Smooth muscle cell (in vitro differentiated cells): ENCODE measurements at regions not wholly inside any gene's neighbourhood (a gene's known extent, or its start where the extent isn't known, plus 50 kb on each side); places are given as distances from the start of the nearest gene placed in this dataset.

Source experiments
- DNase-seq: peaks from one replicate; lab custom pipeline; 2025; ENCODE audit not compliant: unreplicated experiment; lab: John Stamatoyannopoulos, UW
- H2AFZ ChIP-seq: fragments of 200-600 bp; sonication (generic); 2 replicates; pipeline ENCODE4 v1.6.0; 2016; ENCODE audit warnings: antibody characterized with exemption, low read depth, mild to moderate bottlenecking
- H3F3A ChIP-seq: fragments of 200-600 bp; sonication (generic); 2 replicates; pipeline ENCODE4 v1.6.0; 2017; ENCODE audit warnings: antibody characterized with exemption, low read depth
- H3K27ac ChIP-seq: fragments of 200-600 bp; sonication (generic); 2 replicates; pipeline ENCODE4 v1.5.1; 2016; ENCODE audit warnings: low read depth, mild to moderate bottlenecking
- H3K27me3 ChIP-seq: fragments of 200-600 bp; sonication (generic); 2 replicates; pipeline ENCODE4 v1.6.1; 2016; ENCODE audit warnings: low read depth, mild to moderate bottlenecking
- H3K36me3 ChIP-seq: fragments of 200-600 bp; sonication (generic); 2 replicates; pipeline ENCODE4 v1.5.1; 2016; ENCODE audit warnings: low read depth
- H3K4me1 ChIP-seq: fragments of 200-600 bp; sonication (generic); 2 replicates; pipeline ENCODE4 v1.5.1; 2016; ENCODE audit warnings: low read depth
- H3K4me2 ChIP-seq: fragments of 200-600 bp; sonication (generic); 2 replicates; pipeline ENCODE4 v1.6.0; 2016; ENCODE audit warnings: mild to moderate bottlenecking
- H3K4me3 ChIP-seq: fragments of 200-600 bp; sonication (generic); 2 replicates; pipeline ENCODE4 v1.5.1; 2016; ENCODE audit warnings: mild to moderate bottlenecking
- H3K79me2 ChIP-seq: fragments of 200-600 bp; sonication (generic); 2 replicates; pipeline ENCODE4 v1.6.0; 2016; ENCODE audit warnings: low read depth, mild to moderate bottlenecking
- H3K9ac ChIP-seq: fragments of 200-600 bp; sonication (generic); 2 replicates; pipeline ENCODE4 v1.6.0; 2016; ENCODE audit warnings: low read depth
- H3K9me3 ChIP-seq: fragments of 200-600 bp; sonication (generic); replicated peaks from 2 replicates; pipeline ENCODE4 v1.5.1; 2016; ENCODE audit warnings: low read depth
- H4K20me1 ChIP-seq: fragments of 200-600 bp; sonication (generic); 2 replicates; pipeline ENCODE4 v1.6.0; 2016; ENCODE audit warnings: low read depth
- WGBS: methylation state at CpG from one replicate; pipeline ENCODE4 v1.1.7; 2016; ENCODE audit warnings: low lambda C conversion rate; 5-methylcytosine and 5-hydroxymethylcytosine counted together
- TF ChIP-seq, protein P1 (sequence below): fragments of 200-600 bp; sonication (generic); IDR thresholded peaks from 2 replicates; pipeline ENCODE4 v1.5.1; 2017; ENCODE audit warnings: borderline replicate concordance, mild to moderate bottlenecking, antibody characterized with exemption; ENCODE audit not compliant: insufficient read depth, poor library complexity, severe bottlenecking

GRCh38 chr11:116481126-116481675 lies 291.6 kb downstream of the BUD13 start:
- Histone ChIP-seq H4K20me1 (no peaks in the 10 kb centered on the region), H2AFZ (no peak overlapping the region), H3K27me3 (peaks cover 62% of the 10 kb centered on the region), H3K4me3 (no peak overlapping the region), H3K36me3 (no peaks in the 10 kb centered on the region), H3F3A (no peaks in the 10 kb centered on the region), H3K27ac (no peak overlapping the region), H3K79me2 (no peaks in the 10 kb centered on the region), H3K9ac (no peak overlapping the region), H3K9me3 (no peaks in the 10 kb centered on the region), H3K4me1 (no peaks in the 10 kb centered on the region), H3K4me2 (no peak overlapping the region)
- 48% methylated on average over 3 of the region's 3 CpGs for WGBS
- no peak for DNase-seq
- TF ChIP-seq, protein P1, sequence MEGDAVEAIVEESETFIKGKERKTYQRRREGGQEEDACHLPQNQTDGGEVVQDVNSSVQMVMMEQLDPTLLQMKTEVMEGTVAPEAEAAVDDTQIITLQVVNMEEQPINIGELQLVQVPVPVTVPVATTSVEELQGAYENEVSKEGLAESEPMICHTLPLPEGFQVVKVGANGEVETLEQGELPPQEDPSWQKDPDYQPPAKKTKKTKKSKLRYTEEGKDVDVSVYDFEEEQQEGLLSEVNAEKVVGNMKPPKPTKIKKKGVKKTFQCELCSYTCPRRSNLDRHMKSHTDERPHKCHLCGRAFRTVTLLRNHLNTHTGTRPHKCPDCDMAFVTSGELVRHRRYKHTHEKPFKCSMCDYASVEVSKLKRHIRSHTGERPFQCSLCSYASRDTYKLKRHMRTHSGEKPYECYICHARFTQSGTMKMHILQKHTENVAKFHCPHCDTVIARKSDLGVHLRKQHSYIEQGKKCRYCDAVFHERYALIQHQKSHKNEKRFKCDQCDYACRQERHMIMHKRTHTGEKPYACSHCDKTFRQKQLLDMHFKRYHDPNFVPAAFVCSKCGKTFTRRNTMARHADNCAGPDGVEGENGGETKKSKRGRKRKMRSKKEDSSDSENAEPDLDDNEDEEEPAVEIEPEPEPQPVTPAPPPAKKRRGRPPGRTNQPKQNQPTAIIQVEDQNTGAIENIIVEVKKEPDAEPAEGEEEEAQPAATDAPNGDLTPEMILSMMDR: no peak

- Histone ChIP-seq H3K4me1 (no peaks in the 10 kb centered on the region), H3K4me3 (no peak overlapping the region), H2AFZ (no peak overlapping the region), H3K4me2 (no peak overlapping the region), H4K20me1 (no peaks in the 10 kb centered on the region), H3K36me3 (no peaks in the 10 kb centered on the region), H3F3A (no peaks in the 10 kb centered on the region), H3K79me2 (no peaks in the 10 kb centered on the region), H3K9me3 (no peaks in the 10 kb centered on the region), H3K27me3 (peaks cover 50% of the 10 kb centered on the region), H3K27ac (no peak overlapping the region), H3K9ac (no peak overlapping the region)
- 72% methylated on average over 7 of the region's 7 CpGs for WGBS
- DNase-seq: no peak
- TF ChIP-seq, protein P1: no peak
Measured at GRCh38 chr11:116478669-116479668, 293.8 kb downstream of the BUD13 start.

GRCh38 chr11:116478205-116478604 lies 294.6 kb downstream of the BUD13 start:
- Histone ChIP-seq H3K4me1 (no peaks in the 10 kb centered on the region), H3K27me3 (peaks cover 44% of the 10 kb centered on the region), H3F3A (no peaks in the 10 kb centered on the region), H3K4me2 (no peak overlapping the region), H3K79me2 (no peaks in the 10 kb centered on the region), H3K9ac (no peak overlapping the region), H3K4me3 (no peak overlapping the region), H3K9me3 (no peaks in the 10 kb centered on the region), H3K27ac (no peak overlapping the region), H2AFZ (no peak overlapping the region), H4K20me1 (no peaks in the 10 kb centered on the region), H3K36me3 (no peaks in the 10 kb centered on the region)
- 66% methylated on average over 8 of the region's 8 CpGs for WGBS
- DNase-seq: no peak
- TF ChIP-seq, protein P1: no peak
